ENCODE measurements at regions not wholly inside any gene's neighbourhood (a gene's known extent, or its start where the extent isn't known, plus 50 kb on each side); places are given as distances from the start of the nearest gene placed in this dataset.

DNA sequence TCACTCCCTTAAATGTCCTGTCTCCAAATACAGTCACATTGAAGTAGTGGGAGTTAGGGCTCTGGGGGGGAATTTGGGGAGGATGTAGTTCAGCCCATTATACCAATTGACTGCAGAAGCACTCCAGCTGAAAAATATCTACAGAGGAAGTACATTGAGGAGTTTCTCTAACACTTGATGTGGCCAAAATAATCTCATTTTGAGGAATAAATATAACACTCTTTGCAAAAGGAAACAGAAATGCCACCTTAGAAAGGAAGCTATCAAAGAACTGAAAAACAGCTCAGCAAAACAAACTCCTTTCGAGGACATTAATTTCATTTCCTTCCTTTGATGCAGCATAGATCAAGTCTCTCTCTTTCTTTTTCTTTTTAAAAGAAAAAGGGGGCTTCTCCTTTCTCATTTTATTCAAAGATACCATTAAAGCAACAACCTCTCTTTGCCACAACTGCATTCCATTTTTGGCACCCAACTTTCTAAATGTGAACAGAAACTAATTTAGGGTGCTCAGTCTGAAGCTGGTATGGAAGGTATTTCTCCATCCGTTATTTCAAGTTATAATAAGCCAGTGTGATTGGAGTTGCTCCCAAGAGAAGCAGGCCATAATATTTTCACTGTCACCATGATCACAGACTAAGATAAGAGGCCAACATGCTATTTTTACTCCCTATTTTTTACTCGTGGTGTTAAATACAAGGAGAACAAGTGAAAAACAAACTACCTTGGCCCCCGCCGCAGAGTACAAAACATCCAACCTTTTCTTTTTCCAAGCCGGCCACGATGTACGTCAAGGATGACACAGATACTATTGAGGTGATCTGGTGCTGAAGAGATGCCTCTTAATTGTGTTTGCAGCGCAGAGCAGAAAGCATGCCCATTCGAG is 230.4 kb upstream of the GATB start:
- TF ChIP-seq CTCF (conservative IDR thresholded peaks at IDR 0.05) (no peak), ZFX (IDR thresholded peaks at IDR 0.05) (no peak)
